C1 segment of cervical spinal cord (tissue), 14 donors: ENCODE measurements at regions not wholly inside any gene's neighbourhood (a gene's known extent, or its start where the extent isn't known, plus 50 kb on each side); places are given as distances from the start of the nearest gene placed in this dataset.

ENCODE experiments used
- DNase-seq, 14 donors: peaks; one replicate each; lab custom pipeline; 2025; lab: John Stamatoyannopoulos, UW

- peak in 9 of 14 donors; percentile 15 to 72 (median 52) for DNase-seq
Observed at GRCh38 chr1:244341455-244342450, 110.0 kb downstream of the ADSS2 start.

- DNase-seq, result no peak
Observed at GRCh38 chr1:244344001-244344400, 107.7 kb downstream of the ADSS2 start.

GRCh38 chr1:244346972-244347618 lies 104.6 kb downstream of the ADSS2 start:
- DNase-seq, result no peak

- DNase-seq, result no peak
Observed at GRCh38 chr1:244347942-244348341, 103.8 kb downstream of the ADSS2 start.

DNA sequence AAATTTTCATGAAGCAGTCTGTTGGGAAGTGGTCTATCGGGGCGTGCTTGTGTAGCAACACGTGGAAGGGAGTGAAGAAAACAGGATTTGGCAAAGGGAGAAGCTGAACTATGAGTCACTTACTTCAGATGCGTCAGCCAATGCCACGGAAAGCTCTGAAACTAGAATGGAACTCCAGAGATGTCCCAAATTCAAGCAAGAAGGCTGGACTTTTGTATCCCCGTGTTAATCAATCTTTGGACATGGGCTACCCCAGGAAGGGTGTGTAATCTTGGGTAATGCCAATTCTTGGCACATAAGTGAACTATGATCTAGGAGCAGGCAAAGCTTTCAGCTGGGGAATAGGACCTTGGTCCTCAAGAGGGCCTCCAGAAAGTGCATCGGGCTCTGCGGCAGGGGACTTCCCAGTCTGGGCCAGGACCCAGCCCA lies 102.6 kb downstream of the ADSS2 start:
- no peak for DNase-seq

GRCh38 chr1:244349581-244350001 lies 102.1 kb downstream of the ADSS2 start:
- no peak for DNase-seq

DNA sequence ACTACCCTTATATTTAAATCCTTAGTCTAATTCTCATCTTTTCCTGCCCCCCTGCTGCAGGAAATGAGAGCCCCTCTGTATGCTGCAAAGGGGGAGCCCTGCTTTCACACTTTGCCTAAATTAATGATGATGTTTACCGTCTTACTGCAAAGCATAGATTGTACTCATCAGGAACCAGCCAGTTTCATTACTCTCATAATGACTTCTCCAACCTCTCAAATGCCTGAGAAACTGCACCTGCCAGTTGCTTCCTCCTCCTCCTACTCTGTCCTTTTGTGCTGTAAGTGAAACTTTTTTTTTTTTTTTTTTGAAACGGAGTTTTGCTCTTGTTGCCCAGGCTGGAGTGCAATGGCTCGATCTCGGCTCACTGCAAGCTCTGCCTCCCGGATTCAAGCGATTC lies 101.7 kb downstream of the ADSS2 start:
- DNase-seq, result no peak

DNA sequence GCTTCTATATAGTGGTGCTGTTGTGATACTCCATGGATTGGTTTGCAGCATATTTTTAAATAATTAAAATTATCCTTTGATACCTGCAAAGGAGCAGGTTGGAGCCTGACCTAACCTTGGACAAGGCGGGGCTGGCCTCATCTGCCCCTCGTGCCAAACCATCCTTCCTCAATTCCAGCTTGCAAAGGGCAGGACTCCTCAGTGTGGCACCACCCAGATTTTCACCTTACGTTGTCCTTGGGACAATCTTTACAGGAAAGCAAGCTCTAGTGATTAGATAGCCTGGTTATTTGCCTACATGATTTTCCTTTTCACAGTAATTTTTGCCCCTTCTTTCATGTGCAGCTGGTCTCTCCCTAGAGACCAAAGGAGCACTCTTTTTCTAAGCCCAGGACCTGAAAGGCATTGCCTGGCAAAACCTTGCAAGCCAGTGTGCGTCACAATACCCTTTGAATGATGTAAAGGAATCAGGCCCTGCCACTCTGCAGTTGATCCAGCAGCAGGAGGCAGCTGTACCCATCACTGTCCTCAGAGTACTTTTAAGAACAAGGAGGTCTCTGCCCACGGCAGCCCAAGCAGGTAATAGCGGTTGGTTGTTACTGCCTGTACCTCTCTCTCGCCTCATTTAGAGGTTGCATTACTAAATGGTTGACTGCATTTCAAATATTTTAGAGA lies 99.4 kb downstream of the ADSS2 start:
- no peak for DNase-seq

DNA sequence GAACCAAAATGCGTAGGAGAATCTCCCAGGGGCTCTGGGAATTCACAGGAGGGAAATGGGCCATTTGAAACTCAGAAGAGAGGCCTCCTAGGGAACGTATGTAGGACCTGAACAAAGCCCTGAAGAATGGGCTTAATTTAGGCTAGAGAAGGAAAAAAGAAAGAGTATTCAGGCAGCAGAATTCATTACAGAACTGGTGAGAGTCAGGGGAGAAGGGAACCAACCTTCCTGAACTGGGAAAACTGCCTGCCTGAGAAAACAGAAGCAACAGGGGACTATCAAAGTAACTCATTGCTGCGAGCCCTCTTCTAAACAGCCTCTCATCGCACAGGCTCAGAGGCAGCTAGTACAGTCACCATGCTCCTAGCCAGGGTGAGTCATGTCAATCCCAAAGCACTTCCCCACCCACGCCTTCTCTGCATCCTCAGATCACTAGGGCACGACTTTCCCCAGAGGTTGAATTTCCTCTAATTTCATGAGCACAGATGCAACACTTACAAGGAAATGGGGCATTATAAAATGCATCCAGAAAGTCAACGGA lies 98.1 kb downstream of the ADSS2 start:
- peak in 2 of 14 donors; percentile 8 to 39 for DNase-seq

GRCh38 chr1:244354810-244355278 lies 96.9 kb downstream of the ADSS2 start:
- DNase-seq, result no peak

- DNase-seq, result no peak
Observed at GRCh38 chr1:244356376-244356775, 95.3 kb downstream of the ADSS2 start.
